Endothelial cell of umbilical vein (primary cell): ENCODE measurements at regions not wholly inside any gene's neighbourhood (a gene's known extent, or its start where the extent isn't known, plus 50 kb on each side); places are given as distances from the start of the nearest gene placed in this dataset.

Experiments used
- BruUV-seq: library from RNA; stranded (reverse); fragments of 400-500 nt; replicated peaks from 2 replicates; lab custom pipeline; 2021; lab: Mats Ljungman, UMichigan
- CTCF ChIA-PET: fragments of 300-600, 350-600 bp; sonication (Branson Sonifier 250); formaldehyde crosslinking; loops from one replicate; lab custom pipeline; 2021; ENCODE audit warnings: antibody characterized with exemption, inconsistent platforms; lab: Charles Lee
- POLR2A ChIA-PET: fragments of 300-600, 350-600 bp; sonication (Branson Sonifier 250); formaldehyde crosslinking; loops from one replicate; lab custom pipeline; 2021; ENCODE audit warnings: antibody characterized with exemption, inconsistent platforms; lab: Charles Lee
- DNase-seq: peaks from one replicate; pipeline ENCODE4 v3.0.0-alpha.2; 2011; ENCODE audit warnings: low read depth, low spot score
- FAIRE-seq: peaks from 2 replicates; lab custom pipeline; 2011; peaks lifted over from hg19 to GRCh38; lab: Jason Lieb, UNC
- H2AFZ ChIP-seq: 2 replicates; pipeline ENCODE4 v1.6.0; 2012; ENCODE audit warnings: low read depth, low read length, control low read depth, inconsistent platforms
- H3K27ac ChIP-seq: 2 replicates; pipeline ENCODE4 v1.5.1; 2011; ENCODE audit warnings: low read depth, mild to moderate bottlenecking, control low read depth, low read length, moderate library complexity; ENCODE audit not compliant: insufficient read depth
- H3K27me3 ChIP-seq, 2 experiments: 2 replicates each; pipeline versions ENCODE4 v1.6.0 to v1.6.1; 2011; ENCODE audit warnings: low read length in 2 of 2, mixed read lengths in 1 of 2; ENCODE audit not compliant: control insufficient read depth in 2 of 2, insufficient read depth in 2 of 2
- H3K36me3 ChIP-seq, 2 experiments: 2 replicates in 1 of 2; 3 replicates in 1 of 2; pipeline ENCODE4 v1.5.1; 2011; ENCODE audit warnings: low read length in 2 of 2, mild to moderate bottlenecking in 1 of 2, moderate library complexity in 1 of 2; ENCODE audit not compliant: control insufficient read depth in 2 of 2, insufficient read depth in 2 of 2; ENCODE audit errors: extremely low read depth in 1 of 2
- H3K4me1 ChIP-seq: 3 replicates; pipeline ENCODE4 v1.5.1; 2011; ENCODE audit warnings: mild to moderate bottlenecking, low read length; ENCODE audit not compliant: control insufficient read depth, insufficient read depth; ENCODE audit errors: extremely low read depth
- H3K4me2 ChIP-seq: 2 replicates; pipeline ENCODE4 v1.6.1; 2011; ENCODE audit warnings: low read length, control low read depth, mixed read lengths; ENCODE audit not compliant: insufficient read depth
- H3K4me3 ChIP-seq, 3 experiments: fragments of 200-600 bp in 1 of 3; sonication (generic), shearing (Covaris generic) in 1 of 3; replicated peaks in 1 of 3; 2 replicates each; pipeline ENCODE4 v1.5.1; 2011 to 2016; ENCODE audit warnings: control low read depth in 3 of 3, low read length in 3 of 3, mild to moderate bottlenecking in 2 of 3, inconsistent platforms in 1 of 3, low read depth in 1 of 3, moderate library complexity in 1 of 3; ENCODE audit not compliant: insufficient read depth in 1 of 3
- H3K79me2 ChIP-seq: 2 replicates; pipeline ENCODE4 v1.6.0; 2012; ENCODE audit warnings: low read length, inconsistent platforms; ENCODE audit not compliant: control insufficient read depth, insufficient read depth
- H3K9ac ChIP-seq: replicated peaks from 2 replicates; pipeline ENCODE3; 2011; ENCODE audit warnings: low read length, control low read depth; ENCODE audit not compliant: insufficient read depth; ENCODE audit errors: extremely low read depth
- H3K9me1 ChIP-seq: replicated peaks from 3 replicates; pipeline ENCODE4 v1.6.0; 2011; ENCODE audit warnings: mild to moderate bottlenecking, low read length; ENCODE audit not compliant: control insufficient read depth, insufficient read depth; ENCODE audit errors: extremely low read depth
- H3K9me3 ChIP-seq: replicated peaks from 2 replicates; pipeline ENCODE4 v1.5.1; 2012; ENCODE audit warnings: low read length, inconsistent platforms; ENCODE audit not compliant: control insufficient read depth, insufficient read depth
- H4K20me1 ChIP-seq: replicated peaks from 2 replicates; pipeline ENCODE3; 2011; ENCODE audit warnings: mild to moderate bottlenecking, low read length; ENCODE audit not compliant: control insufficient read depth, insufficient read depth; ENCODE audit errors: extremely low read depth
- CTCF ChIP-seq, 2 donors: IDR thresholded peaks; 1 replicate in 1 of 2; 2 replicates in 1 of 2; pipeline ENCODE4 v1.5.1; 2011; ENCODE audit warnings: low read length in 2 of 2, mild to moderate bottlenecking in 2 of 2, moderate library complexity in 2 of 2, control low read depth in 1 of 2, inconsistent platforms in 1 of 2, low read depth in 1 of 2; ENCODE audit not compliant: insufficient read depth in 1 of 2; ENCODE audit errors: extremely low read depth in 1 of 2
- EZH2 ChIP-seq: IDR thresholded peaks from 2 replicates; pipeline ENCODE4 v1.6.1; 2012; ENCODE audit warnings: borderline replicate concordance, low read depth, mild to moderate bottlenecking, moderate library complexity, low read length, inconsistent platforms; ENCODE audit not compliant: severe bottlenecking
- FOS ChIP-seq: IDR thresholded peaks from 2 replicates; pipeline ENCODE4 v1.6.1; 2011; ENCODE audit warnings: mild to moderate bottlenecking, low read length, moderate library complexity, borderline replicate concordance; ENCODE audit not compliant: insufficient read depth
- GATA2 ChIP-seq: IDR thresholded peaks from 2 replicates; pipeline ENCODE4 v1.7.0; 2011; ENCODE audit warnings: low read depth, mild to moderate bottlenecking, moderate library complexity, mixed read lengths, low read length; ENCODE audit not compliant: insufficient read length, insufficient read depth
- JUN ChIP-seq: IDR thresholded peaks from 2 replicates; pipeline ENCODE4 v1.6.1; 2011; ENCODE audit warnings: borderline replicate concordance, low read depth; ENCODE audit not compliant: insufficient read length, insufficient read depth
- MAX ChIP-seq: IDR thresholded peaks from 2 replicates; pipeline ENCODE4 v1.6.1; 2011; ENCODE audit not compliant: insufficient read depth, insufficient read length
- MYC ChIP-seq: IDR thresholded peaks from one replicate; pipeline ENCODE4 v1.6.1; 2011; ENCODE audit warnings: mild to moderate bottlenecking, low read depth, low read length
- POLR2A ChIP-seq: IDR thresholded peaks from 2 replicates; pipeline ENCODE4 v1.6.1; 2012; ENCODE audit warnings: low read depth, mild to moderate bottlenecking, control low read depth, low read length
- POLR2AphosphoS5 ChIP-seq: IDR thresholded peaks from 2 replicates; pipeline ENCODE4 v1.6.1; 2012; ENCODE audit warnings: low read depth, mild to moderate bottlenecking, control low read depth, low read length, moderate library complexity; ENCODE audit not compliant: insufficient read depth
- dilution Hi-C: fragments of 300-500 bp; cut with MboI; formaldehyde crosslinking; loops from one replicate; pipeline ENCODE4 v1.15.0; 2019; ENCODE audit warnings: low sequenced_read_pairs; ENCODE audit not compliant: extremely low pct_ligation_motif_present
- intact Hi-C: fragments of 100-400 bp; cut with micrococcal nuclease; formaldehyde crosslinking; loops from one replicate; pipeline ENCODE4 v1.10.0; 2022

GRCh38 chr6:147826698-147827097, 318.2 kb downstream of the SAMD5 start:
- dilution Hi-C loops = no loop called here
- FAIRE-seq = no peak
- no peaks in the 10 kb centered on the region for H3K36me3 ChIP-seq
- no peaks in the 10 kb centered on the region for H3K9me3 ChIP-seq
- no peak overlapping the region for H3K9ac ChIP-seq
- no peak for DNase-seq
- H2AFZ ChIP-seq = no peak overlapping the region
- no TSS peak for BruUV-seq
- TF ChIP-seq EZH2 = no peak
- TF ChIP-seq POLR2AphosphoS5 = no peak
- TF ChIP-seq GATA2 = no peak
- TF ChIP-seq JUN = no peak
- TF ChIP-seq CTCF (IDR thresholded peaks at IDR 0.05; ENCODE audit: extremely low read depth in 1 of 2, insufficient read depth in 1 of 2, low read depth in 1 of 2, low read length in 2 of 2) = no peak
- no peak for TF ChIP-seq POLR2A
- TF ChIP-seq MAX = no peak
- no peak for TF ChIP-seq FOS
- TF ChIP-seq MYC = no peak
- no peaks in the 10 kb centered on the region for H3K9me1 ChIP-seq
- no peaks in the 10 kb centered on the region for H4K20me1 ChIP-seq
- H3K4me2 ChIP-seq = no peak overlapping the region
- no peak overlapping the region for H3K4me3 ChIP-seq
- H3K79me2 ChIP-seq = no peaks in the 10 kb centered on the region
- no peaks in the 10 kb centered on the region for H3K27me3 ChIP-seq
- no peak overlapping the region for H3K27ac ChIP-seq
- CTCF ChIA-PET = no interaction called here
- intact Hi-C loops = no loop called here
- POLR2A ChIA-PET = no interaction called here
- H3K4me1 ChIP-seq = no peaks in the 10 kb centered on the region
